ENCODE measurements at regions not wholly inside any gene's neighbourhood (a gene's known extent, or its start where the extent isn't known, plus 50 kb on each side); places are given as distances from the start of the nearest gene placed in this dataset.

DNA sequence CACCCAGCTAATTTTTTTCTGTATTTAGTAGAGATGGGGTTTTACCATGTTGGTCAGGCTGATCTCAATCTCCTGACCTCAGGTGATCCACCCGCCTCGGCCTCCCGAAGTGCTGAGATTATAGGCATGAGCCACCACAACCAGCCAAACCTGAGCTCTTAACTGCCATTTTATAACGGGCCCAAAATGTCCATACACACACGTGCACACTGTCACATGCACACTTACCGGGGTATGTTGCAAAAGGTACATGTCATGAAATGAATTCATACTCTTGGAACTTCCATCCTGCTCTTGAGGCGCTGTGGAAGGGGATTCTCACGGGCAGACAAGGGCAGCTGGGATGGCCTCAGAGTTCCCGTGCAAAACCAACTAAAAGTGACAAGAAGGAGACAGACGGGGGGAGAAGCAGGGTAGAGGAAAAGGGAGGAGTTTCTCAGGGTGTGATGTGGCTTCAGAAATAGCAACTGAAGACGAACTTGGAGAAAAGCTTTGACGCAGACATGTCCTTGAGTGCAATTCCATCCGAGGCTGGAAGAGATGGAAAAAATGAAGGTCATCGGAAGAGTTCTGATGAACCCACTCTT is 110.9 kb downstream of the BDH1 start:
- no peak for TF ChIP-seq EZH2phosphoT487 (IDR thresholded peaks at IDR 0.05; ENCODE audit: borderline replicate concordance, low read depth, low read length)
- TF ChIP-seq, protein P1, sequence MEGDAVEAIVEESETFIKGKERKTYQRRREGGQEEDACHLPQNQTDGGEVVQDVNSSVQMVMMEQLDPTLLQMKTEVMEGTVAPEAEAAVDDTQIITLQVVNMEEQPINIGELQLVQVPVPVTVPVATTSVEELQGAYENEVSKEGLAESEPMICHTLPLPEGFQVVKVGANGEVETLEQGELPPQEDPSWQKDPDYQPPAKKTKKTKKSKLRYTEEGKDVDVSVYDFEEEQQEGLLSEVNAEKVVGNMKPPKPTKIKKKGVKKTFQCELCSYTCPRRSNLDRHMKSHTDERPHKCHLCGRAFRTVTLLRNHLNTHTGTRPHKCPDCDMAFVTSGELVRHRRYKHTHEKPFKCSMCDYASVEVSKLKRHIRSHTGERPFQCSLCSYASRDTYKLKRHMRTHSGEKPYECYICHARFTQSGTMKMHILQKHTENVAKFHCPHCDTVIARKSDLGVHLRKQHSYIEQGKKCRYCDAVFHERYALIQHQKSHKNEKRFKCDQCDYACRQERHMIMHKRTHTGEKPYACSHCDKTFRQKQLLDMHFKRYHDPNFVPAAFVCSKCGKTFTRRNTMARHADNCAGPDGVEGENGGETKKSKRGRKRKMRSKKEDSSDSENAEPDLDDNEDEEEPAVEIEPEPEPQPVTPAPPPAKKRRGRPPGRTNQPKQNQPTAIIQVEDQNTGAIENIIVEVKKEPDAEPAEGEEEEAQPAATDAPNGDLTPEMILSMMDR (conservative IDR thresholded peaks at IDR 0.05; ENCODE audit: low read length), result no peak
